ENCODE measurements at regions not wholly inside any gene's neighbourhood (a gene's known extent, or its start where the extent isn't known, plus 50 kb on each side); places are given as distances from the start of the nearest gene placed in this dataset.

DNA sequence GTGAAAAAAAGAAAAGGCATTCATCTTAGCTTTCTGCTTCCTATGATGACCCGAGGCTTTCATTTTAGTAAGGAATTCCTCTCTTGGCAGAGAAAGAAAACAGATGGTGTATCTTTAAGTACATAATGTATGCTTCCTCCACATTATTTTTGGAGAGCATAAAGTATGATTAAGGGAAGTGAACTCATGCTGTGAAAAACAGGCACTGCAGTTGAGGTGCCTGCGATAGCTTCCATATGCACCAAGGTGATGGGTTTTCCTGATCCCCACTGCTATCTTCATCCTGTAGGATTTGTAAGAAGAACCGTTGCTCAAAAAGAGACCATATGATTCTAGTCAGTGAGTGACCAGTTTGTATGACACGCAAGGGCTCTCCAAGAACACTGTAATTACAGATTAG is 411.5 kb upstream of the MCTP2 start:
- no peak for ATAC-seq
- TF ChIP-seq TCF4 (CRISPR knock-in tag; IDR thresholded peaks at IDR 0.05; ENCODE audit: borderline replicate concordance) (no peak), PPARA (CRISPR knock-in tag; IDR thresholded peaks at IDR 0.05; ENCODE audit: borderline replicate concordance) (no peak), ZFP3 (CRISPR knock-in tag; IDR thresholded peaks at IDR 0.05) (no peak), GLIS3 (CRISPR knock-in tag; IDR thresholded peaks at IDR 0.05) (no peak), ESRRG (CRISPR knock-in tag; IDR thresholded peaks at IDR 0.05) (no peak), ZNF70 (CRISPR knock-in tag; IDR thresholded peaks at IDR 0.05) (no peak), ZNF565 (CRISPR knock-in tag; conservative IDR thresholded peaks at IDR 0.05; ENCODE audit: low read depth) (no peak), ARNTL (CRISPR knock-in tag; IDR thresholded peaks at IDR 0.05; ENCODE audit: borderline replicate concordance, low read depth) (no peak), TOX (CRISPR knock-in tag; IDR thresholded peaks at IDR 0.05; ENCODE audit: borderline replicate concordance) (no peak), ISL1 (CRISPR knock-in tag; IDR thresholded peaks at IDR 0.05) (no peak), OSR1 (CRISPR knock-in tag; IDR thresholded peaks at IDR 0.05) (no peak), RARB (CRISPR knock-in tag; IDR thresholded peaks at IDR 0.05) (no peak), BACH2 (CRISPR knock-in tag; IDR thresholded peaks at IDR 0.05; ENCODE audit: borderline replicate concordance) (no peak), ZC3H10 (CRISPR knock-in tag; IDR thresholded peaks at IDR 0.05) (no peak), ZNF8 (CRISPR knock-in tag; IDR thresholded peaks at IDR 0.05) (no peak)
- TF ChIP-seq, protein P1, sequence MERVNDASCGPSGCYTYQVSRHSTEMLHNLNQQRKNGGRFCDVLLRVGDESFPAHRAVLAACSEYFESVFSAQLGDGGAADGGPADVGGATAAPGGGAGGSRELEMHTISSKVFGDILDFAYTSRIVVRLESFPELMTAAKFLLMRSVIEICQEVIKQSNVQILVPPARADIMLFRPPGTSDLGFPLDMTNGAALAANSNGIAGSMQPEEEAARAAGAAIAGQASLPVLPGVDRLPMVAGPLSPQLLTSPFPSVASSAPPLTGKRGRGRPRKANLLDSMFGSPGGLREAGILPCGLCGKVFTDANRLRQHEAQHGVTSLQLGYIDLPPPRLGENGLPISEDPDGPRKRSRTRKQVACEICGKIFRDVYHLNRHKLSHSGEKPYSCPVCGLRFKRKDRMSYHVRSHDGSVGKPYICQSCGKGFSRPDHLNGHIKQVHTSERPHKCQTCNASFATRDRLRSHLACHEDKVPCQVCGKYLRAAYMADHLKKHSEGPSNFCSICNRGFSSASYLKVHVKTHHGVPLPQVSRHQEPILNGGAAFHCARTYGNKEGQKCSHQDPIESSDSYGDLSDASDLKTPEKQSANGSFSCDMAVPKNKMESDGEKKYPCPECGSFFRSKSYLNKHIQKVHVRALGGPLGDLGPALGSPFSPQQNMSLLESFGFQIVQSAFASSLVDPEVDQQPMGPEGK (CRISPR knock-in tag; IDR thresholded peaks at IDR 0.05; ENCODE audit: borderline replicate concordance): no peak

DNA sequence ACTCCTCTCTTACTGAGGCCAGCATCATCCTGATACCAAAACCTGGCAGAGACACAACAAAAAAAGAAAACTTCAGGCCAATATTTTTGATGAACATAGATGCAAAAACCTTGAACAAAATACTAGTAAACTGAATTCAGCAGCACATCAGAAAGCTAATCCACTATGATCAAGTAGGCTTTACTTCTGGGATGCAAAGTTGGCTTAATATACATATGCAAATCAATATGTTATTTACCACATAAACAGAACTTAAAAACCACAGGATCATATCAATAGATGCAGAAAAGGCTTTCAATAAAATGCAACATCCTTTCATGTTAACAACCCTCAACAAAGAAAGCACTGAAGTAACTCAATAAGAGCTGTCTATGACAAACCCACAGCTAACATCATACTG is 414.5 kb upstream of the MCTP2 start:
- ATAC-seq: no peak
- TF ChIP-seq ZNF565 (CRISPR knock-in tag; conservative IDR thresholded peaks at IDR 0.05; ENCODE audit: low read depth): no peak

DNA sequence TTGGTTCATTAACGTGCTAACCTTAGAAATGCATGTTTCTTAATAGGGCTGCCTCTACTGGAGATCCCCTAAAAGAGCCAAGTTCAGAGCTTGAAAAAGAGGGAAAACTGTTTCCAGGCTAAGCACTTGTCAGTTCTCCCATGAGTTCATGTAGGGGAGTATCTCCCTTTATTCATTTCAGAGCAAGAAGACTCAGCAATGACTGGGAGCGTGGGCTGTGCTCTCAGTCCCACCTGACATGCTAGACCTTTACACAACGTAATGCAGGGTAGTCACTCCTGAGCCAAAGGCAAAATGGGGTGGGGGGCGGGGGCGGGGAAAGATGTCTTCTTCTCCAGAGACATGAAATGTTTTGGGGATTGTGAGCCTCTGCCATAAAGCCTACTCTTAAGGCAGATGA is 420.1 kb upstream of the MCTP2 start:
- ATAC-seq: no peak
- TF ChIP-seq, protein P2, sequence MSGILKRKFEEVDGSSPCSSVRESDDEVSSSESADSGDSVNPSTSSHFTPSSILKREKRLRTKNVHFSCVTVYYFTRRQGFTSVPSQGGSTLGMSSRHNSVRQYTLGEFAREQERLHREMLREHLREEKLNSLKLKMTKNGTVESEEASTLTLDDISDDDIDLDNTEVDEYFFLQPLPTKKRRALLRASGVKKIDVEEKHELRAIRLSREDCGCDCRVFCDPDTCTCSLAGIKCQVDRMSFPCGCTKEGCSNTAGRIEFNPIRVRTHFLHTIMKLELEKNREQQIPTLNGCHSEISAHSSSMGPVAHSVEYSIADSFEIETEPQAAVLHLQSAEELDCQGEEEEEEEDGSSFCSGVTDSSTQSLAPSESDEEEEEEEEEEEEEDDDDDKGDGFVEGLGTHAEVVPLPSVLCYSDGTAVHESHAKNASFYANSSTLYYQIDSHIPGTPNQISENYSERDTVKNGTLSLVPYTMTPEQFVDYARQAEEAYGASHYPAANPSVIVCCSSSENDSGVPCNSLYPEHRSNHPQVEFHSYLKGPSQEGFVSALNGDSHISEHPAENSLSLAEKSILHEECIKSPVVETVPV (CRISPR knock-in tag; IDR thresholded peaks at IDR 0.05): no peak
- TF ChIP-seq ZNF565 (CRISPR knock-in tag; conservative IDR thresholded peaks at IDR 0.05; ENCODE audit: low read depth) (no peak), ESRRG (CRISPR knock-in tag; IDR thresholded peaks at IDR 0.05) (no peak), ARNTL (CRISPR knock-in tag; IDR thresholded peaks at IDR 0.05; ENCODE audit: borderline replicate concordance, low read depth) (no peak), BACH2 (CRISPR knock-in tag; IDR thresholded peaks at IDR 0.05; ENCODE audit: borderline replicate concordance) (no peak), PPARA (CRISPR knock-in tag; IDR thresholded peaks at IDR 0.05; ENCODE audit: borderline replicate concordance) (no peak), CSDC2 (CRISPR knock-in tag; IDR thresholded peaks at IDR 0.05) (no peak), TOX (CRISPR knock-in tag; IDR thresholded peaks at IDR 0.05; ENCODE audit: borderline replicate concordance) (no peak), GLIS3 (CRISPR knock-in tag; IDR thresholded peaks at IDR 0.05) (no peak), ISL1 (CRISPR knock-in tag; IDR thresholded peaks at IDR 0.05) (no peak), ZC3H10 (CRISPR knock-in tag; IDR thresholded peaks at IDR 0.05) (no peak), RARB (CRISPR knock-in tag; IDR thresholded peaks at IDR 0.05) (no peak), ZFP3 (CRISPR knock-in tag; IDR thresholded peaks at IDR 0.05) (no peak), TCF4 (CRISPR knock-in tag; IDR thresholded peaks at IDR 0.05; ENCODE audit: borderline replicate concordance) (no peak)
- TF ChIP-seq, protein P3, sequence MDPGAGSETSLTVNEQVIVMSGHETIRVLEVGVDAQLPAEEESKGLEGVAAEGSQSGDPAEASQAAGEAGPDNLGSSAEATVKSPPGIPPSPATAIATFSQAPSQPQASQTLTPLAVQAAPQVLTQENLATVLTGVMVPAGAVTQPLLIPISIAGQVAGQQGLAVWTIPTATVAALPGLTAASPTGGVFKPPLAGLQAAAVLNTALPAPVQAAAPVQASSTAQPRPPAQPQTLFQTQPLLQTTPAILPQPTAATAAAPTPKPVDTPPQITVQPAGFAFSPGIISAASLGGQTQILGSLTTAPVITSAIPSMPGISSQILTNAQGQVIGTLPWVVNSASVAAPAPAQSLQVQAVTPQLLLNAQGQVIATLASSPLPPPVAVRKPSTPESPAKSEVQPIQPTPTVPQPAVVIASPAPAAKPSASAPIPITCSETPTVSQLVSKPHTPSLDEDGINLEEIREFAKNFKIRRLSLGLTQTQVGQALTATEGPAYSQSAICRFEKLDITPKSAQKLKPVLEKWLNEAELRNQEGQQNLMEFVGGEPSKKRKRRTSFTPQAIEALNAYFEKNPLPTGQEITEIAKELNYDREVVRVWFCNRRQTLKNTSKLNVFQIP (CRISPR knock-in tag; IDR thresholded peaks at IDR 0.05; ENCODE audit: borderline replicate concordance, low read depth): no peak

DNA sequence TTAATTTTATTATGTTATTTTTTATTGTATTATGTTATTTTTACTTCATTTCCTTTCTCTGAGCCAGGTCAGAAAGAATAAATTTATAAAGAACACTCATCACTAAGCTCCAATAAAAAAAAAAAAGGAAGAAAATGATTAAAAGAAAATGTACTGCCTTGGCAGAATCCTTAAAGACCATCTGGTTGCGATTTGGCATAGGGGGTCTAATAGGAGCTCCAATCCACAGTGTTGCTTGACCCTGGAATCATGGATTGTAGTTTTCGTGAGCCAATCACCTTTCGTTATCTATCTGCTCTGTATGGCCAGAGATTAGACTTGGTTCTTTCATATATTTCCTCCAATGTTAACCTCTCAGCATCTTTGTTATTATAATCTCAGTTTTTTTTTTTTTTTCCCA is 421.8 kb upstream of the MCTP2 start:
- TF ChIP-seq PPARA (CRISPR knock-in tag; IDR thresholded peaks at IDR 0.05; ENCODE audit: borderline replicate concordance): no peak
- TF ChIP-seq ZNF70 (CRISPR knock-in tag; IDR thresholded peaks at IDR 0.05): no peak
- TF ChIP-seq TCF4 (CRISPR knock-in tag; IDR thresholded peaks at IDR 0.05; ENCODE audit: borderline replicate concordance): no peak
- TF ChIP-seq ESRRG (CRISPR knock-in tag; IDR thresholded peaks at IDR 0.05): no peak
- TF ChIP-seq ZFP3 (CRISPR knock-in tag; IDR thresholded peaks at IDR 0.05): no peak
- no peak for TF ChIP-seq ZFP30 (CRISPR knock-in tag; IDR thresholded peaks at IDR 0.05)
- TF ChIP-seq ARNTL (CRISPR knock-in tag; IDR thresholded peaks at IDR 0.05; ENCODE audit: borderline replicate concordance, low read depth): no peak
- TF ChIP-seq ZC3H10 (CRISPR knock-in tag; IDR thresholded peaks at IDR 0.05): no peak
- no peak for TF ChIP-seq RARB (CRISPR knock-in tag; IDR thresholded peaks at IDR 0.05)
- ATAC-seq: no peak
